Left colon (tissue), 2 donors: ENCODE measurements at regions not wholly inside any gene's neighbourhood (a gene's known extent, or its start where the extent isn't known, plus 50 kb on each side); places are given as distances from the start of the nearest gene placed in this dataset.
"Not testable (repeated sequence)": the region's sequence is repeated elsewhere in the genome, so short reads cannot be mapped to it uniquely, and the experiment has no call there.

ENCODE experiments used
- ATAC-seq: fragments of 200-7000 bp; cut with Tn5 transposase; one replicate; pipeline ENCODE4 v1.9.1; 2020; ENCODE audit warnings: mild to moderate bottlenecking, moderate library complexity
- DNase-seq, 2 donors: peaks; one replicate each; pipeline ENCODE4 v3.0.0-alpha.2; 2020
- intact Hi-C, 2 donors: fragments of 100-400 bp; cut with DNase I in 1 of 2; cut with micrococcal nuclease in 1 of 2; formaldehyde crosslinking; loops; one replicate each; pipeline versions ENCODE4 v1.11.2 to v1.14.0; 2022; cut with DNase I, micrococcal nuclease
- donor health status: DM: no; HTN: no; CAD: no.
- donor health status: DM: yes; HTN: yes; CAD: no.

GRCh38 chr3:14272041-14272958 is 93.7 kb downstream of the LSM3 start:
- DNase-seq, intact Hi-C loops, ATAC-seq: not testable (repeated sequence)

DNA sequence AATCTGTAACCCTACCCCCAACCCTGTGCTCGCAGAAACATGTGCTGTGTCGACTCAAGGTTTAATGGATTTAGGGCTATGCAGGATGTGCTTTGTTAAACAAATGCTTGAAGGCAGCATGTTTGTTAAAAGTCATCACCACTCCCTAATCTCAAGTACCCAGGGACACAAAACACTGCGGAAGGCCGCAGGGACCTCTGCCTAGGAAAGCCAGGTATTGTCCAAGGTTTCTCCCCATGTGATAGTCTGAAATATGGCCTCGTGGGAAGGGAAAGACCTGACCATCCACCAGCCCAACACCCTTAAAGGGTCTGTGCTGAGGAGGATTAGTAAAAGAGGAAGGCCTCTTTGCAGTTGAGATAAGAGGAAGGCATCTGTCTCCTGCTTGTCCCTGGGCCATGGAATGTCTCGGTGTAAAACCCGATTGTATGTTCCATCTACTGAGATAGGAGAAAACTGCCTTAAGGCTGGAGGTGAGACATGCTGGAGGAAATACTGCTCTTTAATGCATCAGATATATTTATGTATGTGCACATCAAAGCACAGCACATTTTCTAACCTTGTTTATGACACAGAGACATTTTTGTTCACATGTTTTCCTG is 94.4 kb downstream of the LSM3 start:
- ATAC-seq, DNase-seq, intact Hi-C loops: not testable (repeated sequence)

- intact Hi-C loops, result no loop called here
- ATAC-seq (no peak), DNase-seq (no peak)
Measured at GRCh38 chr3:14273901-14274611, 95.4 kb downstream of the LSM3 start.

DNA sequence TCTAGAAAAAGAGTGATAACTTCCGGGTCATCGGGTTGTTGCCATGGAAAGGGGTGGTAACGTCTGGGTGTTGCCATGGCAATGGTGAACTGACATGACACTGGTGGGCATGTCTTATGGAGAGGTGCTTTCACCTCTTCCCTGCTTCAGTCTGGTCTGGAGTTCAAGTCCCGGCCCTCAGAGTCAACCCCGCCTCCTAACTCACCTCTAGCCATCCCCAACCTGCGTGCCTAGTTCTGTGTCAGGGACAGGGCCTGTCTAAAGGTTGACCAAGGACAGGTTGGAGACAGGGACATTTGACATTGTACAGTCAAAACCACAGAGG is 96.0 kb downstream of the LSM3 start:
- intact Hi-C loops, result no loop called here
- DNase-seq, result no peak
- no peak for ATAC-seq

DNA sequence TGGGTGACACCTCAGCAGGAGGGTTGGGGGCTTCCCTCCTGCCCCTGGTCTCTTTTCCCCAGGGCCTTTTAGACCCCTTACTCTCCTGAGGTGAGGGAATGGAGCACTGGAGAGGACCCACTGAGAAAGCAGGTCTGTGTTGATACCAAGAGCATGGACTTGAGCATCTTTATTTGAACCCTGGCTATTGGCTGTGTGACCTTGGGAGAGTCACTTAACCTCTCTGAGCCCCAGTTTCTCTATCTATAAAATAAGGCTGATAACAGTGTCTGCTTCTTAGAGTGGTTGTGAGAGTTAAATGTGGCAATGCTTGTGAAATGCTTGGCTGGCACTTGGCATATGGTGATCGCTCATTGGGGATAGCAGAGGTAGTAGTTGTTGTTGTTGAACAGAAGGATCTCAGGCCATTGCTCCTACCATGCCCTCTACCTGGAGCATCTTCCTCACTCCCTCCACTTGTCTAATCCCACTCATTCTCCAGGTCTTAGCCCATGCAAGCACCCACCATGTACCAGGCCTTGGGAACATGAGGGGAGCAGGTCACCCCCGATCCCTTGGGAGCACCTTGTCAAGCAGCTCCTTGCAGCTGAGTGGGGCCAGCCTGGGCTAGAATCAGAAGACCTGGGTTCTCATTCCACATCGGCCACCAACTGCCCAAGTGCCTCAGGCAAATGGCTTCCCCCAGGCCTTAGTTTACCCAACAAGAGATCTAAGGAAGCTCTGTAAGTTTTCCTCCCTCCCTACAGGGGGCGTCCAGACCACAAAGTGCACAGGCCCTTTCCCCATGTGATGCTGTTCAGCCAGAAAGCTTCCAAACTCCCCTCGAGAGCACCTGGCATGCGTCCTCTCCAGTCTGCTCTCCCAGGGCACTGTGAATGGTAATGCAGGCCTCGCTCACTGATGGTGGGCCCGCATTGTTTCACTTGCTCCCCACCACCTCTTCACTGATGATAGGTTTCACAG is 96.7 kb downstream of the LSM3 start:
- DNase-seq (no peak), ATAC-seq (no peak)
- intact Hi-C loops, result no loop called here

DNA sequence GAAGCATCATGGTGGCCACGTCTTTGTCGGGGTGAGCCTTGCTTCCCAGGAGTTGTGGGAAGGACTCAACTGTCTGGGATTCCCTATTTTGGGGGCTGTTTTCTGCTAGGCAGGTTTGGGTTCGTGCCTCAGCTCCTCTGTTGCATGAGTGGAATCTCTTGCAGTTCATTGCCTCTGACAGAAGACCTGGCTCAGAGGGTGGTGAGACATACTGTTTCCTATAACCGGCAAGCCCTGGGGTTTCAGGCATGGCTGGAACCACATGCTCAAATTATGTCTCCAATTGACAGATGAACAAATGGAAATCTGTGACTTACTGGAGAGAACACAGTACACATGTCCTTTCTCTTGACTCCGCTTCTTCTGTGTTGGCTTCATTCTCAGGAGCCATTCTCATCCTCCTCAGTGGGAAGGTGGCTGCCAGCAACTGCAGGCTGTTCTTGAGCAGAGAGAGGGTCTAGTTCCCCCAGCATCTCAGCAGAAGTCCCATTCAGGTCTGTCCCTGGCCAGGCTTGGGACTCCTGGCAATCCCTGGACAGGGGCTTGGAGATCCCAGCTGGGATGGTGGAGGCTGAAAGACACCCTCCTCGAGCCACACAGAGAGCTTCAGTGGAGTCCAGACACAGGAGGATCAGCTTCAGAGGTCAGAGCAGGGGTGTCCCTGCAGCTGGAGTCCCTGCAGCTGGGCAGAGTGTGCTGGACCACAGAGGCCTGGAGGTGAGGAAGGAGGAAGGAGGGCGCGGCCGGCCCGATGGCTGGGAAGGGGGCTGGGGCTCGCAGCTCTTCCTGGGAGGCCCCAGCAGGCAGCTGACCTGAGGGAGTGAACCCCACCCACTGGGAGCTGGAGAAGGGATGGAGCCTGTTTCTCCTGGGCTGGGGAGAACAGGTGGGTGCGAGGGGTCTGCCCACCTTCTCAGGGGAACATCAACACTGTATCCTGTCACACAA is 97.6 kb downstream of the LSM3 start:
- no peak for ATAC-seq
- no peak for DNase-seq

DNA sequence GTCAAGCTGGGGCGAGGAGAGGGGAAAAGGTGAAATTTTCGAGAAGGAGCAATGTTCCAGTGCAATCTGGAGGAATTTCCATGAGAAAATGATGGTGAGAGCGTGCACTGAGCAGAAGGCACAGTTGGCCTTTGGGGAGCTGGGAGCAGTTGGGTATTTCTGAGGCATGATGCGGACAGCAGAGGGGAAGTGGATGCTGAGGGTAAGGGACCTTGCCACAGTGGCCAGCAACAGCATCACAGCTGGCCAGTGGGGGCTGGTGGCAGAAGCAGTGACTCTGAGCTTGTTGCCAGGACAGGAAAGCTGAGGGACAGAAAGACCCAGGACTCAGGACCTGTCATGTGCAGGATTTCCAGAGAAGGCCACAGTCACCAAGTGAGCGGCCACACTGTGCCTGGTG is 98.9 kb downstream of the LSM3 start:
- ATAC-seq (no peak), DNase-seq (no peak)
- intact Hi-C loops, result no loop called here

More for the DNA sequence above, 97.6 kb downstream of the LSM3 start:
- intact Hi-C loops, result no loop called here

- intact Hi-C loops, result no loop called here
- ATAC-seq (no peak), DNase-seq (no peak)
Measured at GRCh38 chr3:14278265-14278798, 99.7 kb downstream of the LSM3 start.

DNA sequence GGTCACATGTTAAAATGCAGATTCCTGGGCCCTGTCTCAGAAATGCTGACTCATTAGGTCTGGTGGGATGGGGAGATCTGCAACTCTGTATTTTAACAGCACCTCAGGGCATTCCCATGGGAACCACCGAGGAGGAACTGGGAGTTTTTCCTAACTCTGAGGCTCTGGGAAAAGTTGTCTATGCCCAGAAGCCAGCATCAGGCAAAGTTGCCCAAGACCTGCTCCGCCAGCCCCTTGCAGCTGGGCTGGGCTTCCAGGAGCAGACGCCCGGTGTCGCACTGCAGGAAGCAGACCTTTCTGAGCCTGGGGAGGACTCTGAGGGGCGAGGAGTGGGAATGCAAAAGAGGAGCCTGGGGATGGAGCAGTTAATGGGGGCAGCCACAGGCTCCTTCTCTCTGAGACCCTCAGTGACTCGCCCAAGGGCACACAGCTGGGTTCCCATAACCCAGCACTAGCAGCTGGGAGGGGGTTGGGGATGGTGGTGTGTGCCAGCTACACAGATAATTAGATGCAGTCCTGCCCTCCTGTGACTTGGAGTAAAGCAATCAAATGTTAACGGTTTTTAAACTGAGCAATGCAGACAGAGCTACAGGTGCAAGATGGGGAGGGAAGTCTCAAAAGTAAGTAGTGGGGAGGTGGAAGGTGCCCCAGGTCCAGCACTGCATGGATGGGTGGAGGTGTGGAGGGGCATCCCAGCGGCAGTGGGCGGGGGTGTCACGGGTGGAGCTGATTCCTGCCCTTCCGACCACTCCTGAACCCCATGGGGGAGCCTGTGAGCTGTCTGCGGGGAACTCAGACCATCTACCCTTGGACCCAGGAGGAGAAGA is 100.4 kb downstream of the LSM3 start:
- DNase-seq, result no peak
- intact Hi-C loops, result no loop called here

GRCh38 chr3:14279626-14280061 is 101.0 kb downstream of the LSM3 start:
- ATAC-seq, result no peak
- no peak for DNase-seq
- intact Hi-C loops, result no loop called here

More for the DNA sequence above, 100.4 kb downstream of the LSM3 start:
- ATAC-seq, result no peak

GRCh38 chr3:14280326-14280725 is 101.7 kb downstream of the LSM3 start:
- intact Hi-C loops, result no loop called here
- no peak for ATAC-seq

GRCh38 chr3:14281053-14281452 is 102.4 kb downstream of the LSM3 start:
- ATAC-seq (no peak), DNase-seq (no peak)
- intact Hi-C loops, result no loop called here

More at GRCh38 chr3:14280326-14280725, 101.7 kb downstream of the LSM3 start:
- no peak for DNase-seq

DNA sequence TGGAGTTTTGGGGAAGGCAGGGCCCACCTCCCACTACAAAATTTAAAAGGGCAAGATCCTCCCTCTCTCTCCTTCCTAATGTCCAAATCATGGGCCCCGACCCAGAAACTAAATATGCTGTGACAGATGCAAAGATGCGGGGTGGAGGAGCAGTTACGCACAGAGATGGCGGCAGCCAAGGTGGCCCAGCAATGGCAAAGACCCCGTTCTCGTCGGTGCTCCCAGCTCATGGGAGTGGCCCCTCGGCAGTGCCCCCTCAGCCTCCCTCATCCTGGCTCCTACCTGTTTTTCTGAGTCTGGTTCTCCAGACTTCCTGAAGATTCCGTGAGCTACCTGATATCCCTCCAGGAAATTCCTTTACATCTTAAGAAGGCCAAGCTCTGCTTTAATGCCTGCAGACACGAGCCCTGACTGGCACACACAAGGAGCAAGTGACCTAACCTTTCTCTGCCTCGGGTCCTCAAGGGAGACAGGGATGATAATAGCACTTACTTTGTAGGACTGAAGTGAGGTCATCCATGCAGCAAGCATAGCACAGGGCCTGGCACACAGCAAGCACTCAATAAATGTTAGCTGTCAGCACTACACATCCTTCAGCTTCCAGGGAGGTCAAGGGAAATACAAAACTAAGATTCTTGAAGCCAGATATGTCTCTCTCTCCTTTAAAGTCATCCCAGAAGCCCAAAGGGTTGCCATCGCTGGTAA is 103.5 kb downstream of the LSM3 start:
- intact Hi-C loops, result no loop called here
- ATAC-seq, result no peak

GRCh38 chr3:14282706-14283075 is 104.1 kb downstream of the LSM3 start:
- no peak for DNase-seq
- intact Hi-C loops, result no loop called here
- no peak for ATAC-seq

More for the DNA sequence above, 103.5 kb downstream of the LSM3 start:
- DNase-seq, result no peak

DNA sequence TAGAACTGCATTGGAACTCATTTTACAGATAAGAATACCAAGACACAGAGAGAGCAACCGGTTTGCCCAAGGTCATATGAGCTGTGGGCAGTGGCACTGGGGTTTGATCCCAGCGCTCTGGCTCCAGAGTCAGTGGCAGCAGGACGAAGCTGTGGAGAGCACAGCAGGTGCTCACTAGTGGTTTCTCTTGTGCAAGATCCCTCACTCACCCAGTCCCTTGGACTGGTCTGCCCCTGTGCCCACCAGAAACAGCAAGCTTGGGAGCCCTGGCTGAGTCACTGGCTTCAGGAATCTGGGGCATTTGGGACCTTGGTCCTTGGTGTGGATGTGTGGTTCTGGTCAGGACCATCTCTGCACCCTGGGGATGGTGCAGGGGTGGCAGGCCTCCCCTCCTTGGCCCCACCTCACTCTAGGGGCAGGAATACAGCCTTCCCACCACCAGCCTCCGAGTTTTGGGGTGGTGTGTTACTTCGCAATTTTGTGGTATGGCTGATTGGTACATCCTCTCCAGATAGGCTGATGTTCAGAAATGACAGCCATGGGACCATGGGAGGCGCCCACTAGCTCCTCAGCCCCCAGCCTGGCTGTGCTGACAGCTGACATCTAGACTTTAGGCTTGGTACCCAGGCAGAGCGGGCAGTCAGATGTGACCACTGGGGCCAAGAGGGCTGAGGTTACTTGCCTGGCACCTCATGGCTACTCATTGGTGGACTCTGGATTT is 104.6 kb downstream of the LSM3 start:
- intact Hi-C loops, result no loop called here
- no peak for DNase-seq
- ATAC-seq, result no peak
